GM12878 (cell line): ENCODE measurements at regions not wholly inside any gene's neighbourhood (a gene's known extent, or its start where the extent isn't known, plus 50 kb on each side); places are given as distances from the start of the nearest gene placed in this dataset.
"Not testable (repeated sequence)": the region's sequence is repeated elsewhere in the genome, so short reads cannot be mapped to it uniquely, and the experiment has no call there.

Experiments used
- ATAC-seq: fragments of 200-7000 bp; cut with Tn5 transposase; 3 replicates; pipeline ENCODE4 v1.9.1; 2020; ENCODE audit warnings: mild to moderate bottlenecking, moderate library complexity
- BruUV-seq: library from RNA; stranded (reverse); fragments of 400-500 nt; replicated peaks from 2 replicates; lab custom pipeline; 2021; lab: Mats Ljungman, UMichigan
- CTCF ChIA-PET: fragments of 300-600 bp; sonication (Branson Sonifier 250); formaldehyde crosslinking; extraction: SDS; loops from one replicate; lab custom pipeline; 2021; ENCODE audit warnings: inconsistent platforms; lab: Yijun Ruan, JAX
- POLR2A ChIA-PET: fragments of 350-600 bp; formaldehyde crosslinking; extraction: SDS; loops from one replicate; lab custom pipeline; 2021; ENCODE audit warnings: inconsistent platforms; lab: Charles Lee
- RAD21 ChIA-PET: fragments of 300-600 bp; sonication (Branson Sonifier 250); formaldehyde crosslinking; loops from one replicate; lab custom pipeline; 2023; ENCODE audit warnings: antibody characterized with exemption; ENCODE audit not compliant: unreplicated experiment; lab: Charles Lee
- SMC1A ChIA-PET: fragments of 300-600 bp; sonication (Branson Sonifier 250); formaldehyde crosslinking; loops from one replicate; lab custom pipeline; 2023; ENCODE audit not compliant: unreplicated experiment, uncharacterized antibody; lab: Charles Lee
- DNase-seq: peaks from one replicate; pipeline ENCODE4 v3.0.0-alpha.2; 2011; ENCODE audit warnings: low read depth, low spot score
- FAIRE-seq: peaks from 3 replicates; lab custom pipeline; 2011; peaks lifted over from hg19 to GRCh38; lab: Jason Lieb, UNC
- H2AFZ ChIP-seq: 2 replicates; pipeline ENCODE4 v1.6.0; 2011; ENCODE audit warnings: low read depth, low read length, control low read depth; ENCODE audit not compliant: control insufficient read depth
- H3K27ac ChIP-seq: 2 replicates; pipeline ENCODE4 v1.5.1; 2011; ENCODE audit warnings: control low read depth; ENCODE audit not compliant: control insufficient read depth, insufficient read depth
- H3K27me3 ChIP-seq, 2 experiments: replicated peaks in 1 of 2; 2 replicates each; pipeline versions ENCODE4 v1.6.0 to v1.6.1; 2011; ENCODE audit warnings: low read length in 1 of 2; ENCODE audit not compliant: control insufficient read depth in 2 of 2, insufficient read depth in 2 of 2
- H3K36me3 ChIP-seq, 2 experiments: 2 replicates each; pipeline ENCODE4 v1.5.1; 2011; ENCODE audit warnings: low read length in 1 of 2; ENCODE audit not compliant: control insufficient read depth in 2 of 2, insufficient read depth in 2 of 2
- H3K4me1 ChIP-seq: 2 replicates; pipeline ENCODE4 v1.6.1; 2011; ENCODE audit warnings: mild to moderate bottlenecking, low read length, moderate library complexity, mixed read lengths; ENCODE audit not compliant: control insufficient read depth, insufficient read depth
- H3K4me2 ChIP-seq: 2 replicates; pipeline ENCODE4 v1.6.0; 2011; ENCODE audit warnings: control low read depth; ENCODE audit not compliant: control insufficient read depth, insufficient read depth
- H3K4me3 ChIP-seq: fragments of 200-600 bp; sonication (generic); 2 replicates; pipeline ENCODE4 v1.5.1; 2016
- H3K79me2 ChIP-seq: 2 replicates; pipeline ENCODE4 v1.6.0; 2011; ENCODE audit warnings: low read length; ENCODE audit not compliant: control insufficient read depth, insufficient read depth
- H3K9ac ChIP-seq: 2 replicates; pipeline ENCODE4 v1.8.0; 2011; ENCODE audit warnings: low read length, control low read depth, mixed read lengths; ENCODE audit not compliant: control insufficient read depth, insufficient read depth
- H3K9me3 ChIP-seq: replicated peaks from 3 replicates; pipeline ENCODE4 v1.5.1; 2011; ENCODE audit warnings: mild to moderate bottlenecking, low read length; ENCODE audit not compliant: control insufficient read depth, insufficient read depth
- H4K20me1 ChIP-seq: 2 replicates; pipeline ENCODE4 v1.6.0; 2011; ENCODE audit not compliant: control insufficient read depth, insufficient read depth
- BACH1 ChIP-seq: fragments of 450-650 bp; IDR thresholded peaks from 2 replicates; pipeline ENCODE4 v1.6.1; 2017; ENCODE audit warnings: mild to moderate bottlenecking, borderline replicate concordance
- MXI1 ChIP-seq: fragments of 150-350 bp; IDR thresholded peaks from 2 replicates; pipeline ENCODE4 v1.6.1; 2011; ENCODE audit warnings: low read depth, mild to moderate bottlenecking, inconsistent platforms, low read length, improper control_type of control experiment
- POU2F2 ChIP-seq: IDR thresholded peaks from 3 replicates; pipeline ENCODE4 v1.6.1; 2011; ENCODE audit warnings: low read depth, mild to moderate bottlenecking, low read length, borderline replicate concordance
- SMARCA5 ChIP-seq: fragments of 450-650 bp; IDR thresholded peaks from 2 replicates; pipeline ENCODE4 v1.6.1; 2017; ENCODE audit warnings: mild to moderate bottlenecking
- TCF12 ChIP-seq: IDR thresholded peaks from 2 replicates; pipeline ENCODE4 v1.6.1; 2011; ENCODE audit warnings: low read depth, mild to moderate bottlenecking, low read length
- WGBS: methylation state at CpG from one replicate; pipeline ENCODE4 v1.1.6; 2016; ENCODE audit warnings: low lambda C conversion rate; ENCODE audit not compliant: insufficient replicate concordance, insufficient coverage; ENCODE audit errors: missing lambda C conversion rate; 5-methylcytosine and 5-hydroxymethylcytosine counted together
- in situ Hi-C: fragments of 300-500 bp; cut with MboI; formaldehyde crosslinking; loops from 9 replicates; pipeline ENCODE4 v1.14.3; 2018; ENCODE audit warnings: mixed read lengths
- intact Hi-C: fragments of 100-400 bp; cut with micrococcal nuclease; formaldehyde crosslinking; loops from one replicate; pipeline ENCODE4 v1.14.2; 2022; ENCODE audit not compliant: unreplicated experiment
- TF ChIP-seq, protein P1 (sequence below): fragments of 450-650 bp; formaldehyde crosslinking; IDR thresholded peaks from 2 replicates; pipeline ENCODE4 v1.5.0; 2022; ENCODE audit warnings: mild to moderate bottlenecking, missing genetic modification characterization
- TF ChIP-seq, protein P2 (sequence below): fragments of 450-650 bp; IDR thresholded peaks from 2 replicates; pipeline ENCODE4 v1.6.1; 2017; ENCODE audit warnings: borderline replicate concordance

DNA sequence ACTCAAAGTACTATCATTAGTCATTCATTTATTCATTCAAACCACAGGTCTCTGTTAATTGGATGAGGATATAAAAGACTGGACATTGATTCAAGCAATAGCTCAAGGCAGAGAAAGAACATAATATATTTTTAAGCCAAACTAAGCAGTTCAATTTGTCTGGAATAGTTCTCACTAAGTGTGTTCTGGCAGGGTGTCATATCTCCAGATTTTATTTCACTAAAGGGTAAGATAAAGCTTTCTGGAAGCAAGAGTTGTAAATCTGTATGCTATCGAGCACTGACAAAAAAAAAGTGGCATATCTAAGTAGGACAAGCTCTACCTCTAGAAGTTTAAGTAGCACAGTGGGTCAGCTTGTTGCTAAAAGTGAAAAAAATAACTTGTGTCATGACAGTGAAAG, 375.6 kb downstream of the TUSC1 start (continued):
- TF ChIP-seq, protein P1, sequence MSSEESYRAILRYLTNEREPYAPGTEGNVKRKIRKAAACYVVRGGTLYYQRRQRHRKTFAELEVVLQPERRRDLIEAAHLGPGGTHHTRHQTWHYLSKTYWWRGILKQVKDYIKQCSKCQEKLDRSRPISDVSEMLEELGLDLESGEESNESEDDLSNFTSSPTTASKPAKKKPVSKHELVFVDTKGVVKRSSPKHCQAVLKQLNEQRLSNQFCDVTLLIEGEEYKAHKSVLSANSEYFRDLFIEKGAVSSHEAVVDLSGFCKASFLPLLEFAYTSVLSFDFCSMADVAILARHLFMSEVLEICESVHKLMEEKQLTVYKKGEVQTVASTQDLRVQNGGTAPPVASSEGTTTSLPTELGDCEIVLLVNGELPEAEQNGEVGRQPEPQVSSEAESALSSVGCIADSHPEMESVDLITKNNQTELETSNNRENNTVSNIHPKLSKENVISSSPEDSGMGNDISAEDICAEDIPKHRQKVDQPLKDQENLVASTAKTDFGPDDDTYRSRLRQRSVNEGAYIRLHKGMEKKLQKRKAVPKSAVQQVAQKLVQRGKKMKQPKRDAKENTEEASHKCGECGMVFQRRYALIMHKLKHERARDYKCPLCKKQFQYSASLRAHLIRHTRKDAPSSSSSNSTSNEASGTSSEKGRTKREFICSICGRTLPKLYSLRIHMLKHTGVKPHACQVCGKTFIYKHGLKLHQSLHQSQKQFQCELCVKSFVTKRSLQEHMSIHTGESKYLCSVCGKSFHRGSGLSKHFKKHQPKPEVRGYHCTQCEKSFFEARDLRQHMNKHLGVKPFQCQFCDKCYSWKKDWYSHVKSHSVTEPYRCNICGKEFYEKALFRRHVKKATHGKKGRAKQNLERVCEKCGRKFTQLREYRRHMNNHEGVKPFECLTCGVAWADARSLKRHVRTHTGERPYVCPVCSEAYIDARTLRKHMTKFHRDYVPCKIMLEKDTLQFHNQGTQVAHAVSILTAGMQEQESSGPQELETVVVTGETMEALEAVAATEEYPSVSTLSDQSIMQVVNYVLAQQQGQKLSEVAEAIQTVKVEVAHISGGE (CRISPR knock-in tag): no peak
- TF ChIP-seq TCF12: no peak
- TF ChIP-seq, protein P2, sequence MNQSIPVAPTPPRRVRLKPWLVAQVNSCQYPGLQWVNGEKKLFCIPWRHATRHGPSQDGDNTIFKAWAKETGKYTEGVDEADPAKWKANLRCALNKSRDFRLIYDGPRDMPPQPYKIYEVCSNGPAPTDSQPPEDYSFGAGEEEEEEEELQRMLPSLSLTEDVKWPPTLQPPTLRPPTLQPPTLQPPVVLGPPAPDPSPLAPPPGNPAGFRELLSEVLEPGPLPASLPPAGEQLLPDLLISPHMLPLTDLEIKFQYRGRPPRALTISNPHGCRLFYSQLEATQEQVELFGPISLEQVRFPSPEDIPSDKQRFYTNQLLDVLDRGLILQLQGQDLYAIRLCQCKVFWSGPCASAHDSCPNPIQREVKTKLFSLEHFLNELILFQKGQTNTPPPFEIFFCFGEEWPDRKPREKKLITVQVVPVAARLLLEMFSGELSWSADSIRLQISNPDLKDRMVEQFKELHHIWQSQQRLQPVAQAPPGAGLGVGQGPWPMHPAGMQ: no peak
- TF ChIP-seq MXI1: no peak
- no peak for TF ChIP-seq BACH1
- TF ChIP-seq SMARCA5: no peak
- no peak for TF ChIP-seq POU2F2

DNA sequence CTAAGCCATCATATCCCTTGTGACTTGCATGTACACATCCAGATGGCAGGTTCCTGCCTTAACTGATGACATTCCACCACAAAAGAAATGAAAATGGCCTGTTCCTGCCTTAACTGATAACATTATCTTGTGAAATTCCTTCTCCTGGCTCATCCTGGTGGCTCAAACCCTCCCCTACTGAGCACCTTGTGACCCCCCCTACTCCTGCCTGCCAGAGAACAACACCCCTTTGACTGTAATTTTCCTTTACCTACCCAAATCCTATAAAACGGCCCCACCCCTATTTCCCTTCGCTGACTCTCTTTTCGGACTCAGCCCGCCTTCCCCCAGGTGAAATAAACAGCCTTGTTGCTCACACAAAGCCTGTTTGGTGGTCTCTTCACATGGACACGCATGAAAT, 390.0 kb downstream of the TUSC1 start:
- SMC1A ChIA-PET, H3K4me1 ChIP-seq, H2AFZ ChIP-seq, H3K27me3 ChIP-seq, H3K79me2 ChIP-seq, H3K4me2 ChIP-seq, ATAC-seq, BruUV-seq, H3K36me3 ChIP-seq, RAD21 ChIA-PET, FAIRE-seq, H3K27ac ChIP-seq, H3K9ac ChIP-seq, POLR2A ChIA-PET, H4K20me1 ChIP-seq, in situ Hi-C loops, DNase-seq, CTCF ChIA-PET, intact Hi-C loops, H3K4me3 ChIP-seq, H3K9me3 ChIP-seq: not testable (repeated sequence)
- WGBS: 21% methylated on average over 5 of the region's 5 CpGs
